Type B pancreatic cell (in vitro differentiated cells): ENCODE measurements at regions not wholly inside any gene's neighbourhood (a gene's known extent, or its start where the extent isn't known, plus 50 kb on each side); places are given as distances from the start of the nearest gene placed in this dataset.
"Not testable (repeated sequence)": the region's sequence is repeated elsewhere in the genome, so short reads cannot be mapped to it uniquely, and the experiment has no call there.

Source experiments
- DNase-seq: peaks from one replicate; pipeline ENCODE4 v3.0.0; 2021; ENCODE audit warnings: mixed read lengths; ENCODE audit not compliant: unreplicated experiment; ENCODE audit errors: extremely low spot score
- H3K27ac Mint-ChIP-seq: 2 replicates; pipeline ENCODE4 v1.8.0; 2021; ENCODE audit warnings: mild to moderate bottlenecking, mixed read lengths
- H3K27me3 Mint-ChIP-seq: 2 replicates; pipeline ENCODE4 v1.8.0; 2021; ENCODE audit warnings: mixed read lengths
- H3K36me3 Mint-ChIP-seq: 2 replicates; pipeline ENCODE4 v1.8.0; 2021; ENCODE audit warnings: mixed read lengths
- H3K4me1 Mint-ChIP-seq: one replicate; pipeline ENCODE4 v1.8.0; 2021; ENCODE audit warnings: mixed read lengths; ENCODE audit not compliant: unreplicated experiment
- H3K4me3 Mint-ChIP-seq: 2 replicates; pipeline ENCODE4 v1.8.0; 2021; ENCODE audit warnings: mild to moderate bottlenecking, mixed read lengths
- H3K9me3 Mint-ChIP-seq: 2 replicates; pipeline ENCODE4 v1.8.0; 2021; ENCODE audit warnings: mixed read lengths
- CTCF ChIP-seq: fragments of 200-600 bp; sonication (generic); conservative IDR thresholded peaks from 2 replicates; pipeline ENCODE4 v1.5.0; 2021; ENCODE audit warnings: antibody characterized with exemption, mild to moderate bottlenecking

- Mint-ChIP-seq H3K4me3 (no peak overlapping the region), H3K27me3 (no peaks in the 10 kb centered on the region), H3K9me3 (peaks cover 6% of the 10 kb centered on the region), H3K27ac (no peak overlapping the region), H3K4me1 (no peaks in the 10 kb centered on the region), H3K36me3 (no peaks in the 10 kb centered on the region)
- no peak for TF ChIP-seq CTCF
- DNase-seq: no peak
Measured at GRCh38 chr4:181874602-181875001, 368.6 kb upstream of the TENM3 start.

GRCh38 chr4:181877329-181877848 is 365.8 kb upstream of the TENM3 start:
- H3K4me3 Mint-ChIP-seq: no peak overlapping the region
- H3K36me3 Mint-ChIP-seq: no peaks in the 10 kb centered on the region
- H3K4me1 Mint-ChIP-seq: peaks cover 13% of the 10 kb centered on the region

GRCh38 chr4:181890031-181890430 is 353.2 kb upstream of the TENM3 start:
- H3K36me3 Mint-ChIP-seq: no peaks in the 10 kb centered on the region
- no peak for DNase-seq
- H3K4me3 Mint-ChIP-seq: no peak overlapping the region
- TF ChIP-seq CTCF: no peak
- no peak overlapping the region for H3K27ac Mint-ChIP-seq
- peaks cover 5% of the 10 kb centered on the region for H3K4me1 Mint-ChIP-seq
- no peaks in the 10 kb centered on the region for H3K9me3 Mint-ChIP-seq
- no peaks in the 10 kb centered on the region for H3K27me3 Mint-ChIP-seq

More at GRCh38 chr4:181877329-181877848, 365.8 kb upstream of the TENM3 start:
- no peaks in the 10 kb centered on the region for H3K27me3 Mint-ChIP-seq
- peaks cover 6% of the 10 kb centered on the region for H3K9me3 Mint-ChIP-seq
- H3K27ac Mint-ChIP-seq: no peak overlapping the region
- no peak for DNase-seq
- no peak for TF ChIP-seq CTCF

- no peak overlapping the region for H3K27ac Mint-ChIP-seq
- no peak for TF ChIP-seq CTCF
- H3K36me3 Mint-ChIP-seq: no peaks in the 10 kb centered on the region
- no peak overlapping the region for H3K4me3 Mint-ChIP-seq
- H3K4me1 Mint-ChIP-seq: peaks cover 5% of the 10 kb centered on the region
- no peaks in the 10 kb centered on the region for H3K27me3 Mint-ChIP-seq
- DNase-seq: no peak
- H3K9me3 Mint-ChIP-seq: no peaks in the 10 kb centered on the region
Measured at GRCh38 chr4:181890911-181891310, 352.3 kb upstream of the TENM3 start.

GRCh38 chr4:181896614-181897013 is 346.6 kb upstream of the TENM3 start:
- H3K27ac Mint-ChIP-seq: no peak overlapping the region
- no peak for DNase-seq
- no peaks in the 10 kb centered on the region for H3K27me3 Mint-ChIP-seq
- H3K4me3 Mint-ChIP-seq: no peak overlapping the region
- H3K4me1 Mint-ChIP-seq: peaks cover 4% of the 10 kb centered on the region
- no peaks in the 10 kb centered on the region for H3K36me3 Mint-ChIP-seq
- no peak for TF ChIP-seq CTCF
- H3K9me3 Mint-ChIP-seq: no peaks in the 10 kb centered on the region

GRCh38 chr4:181897935-181898334 is 345.3 kb upstream of the TENM3 start:
- H3K9me3 Mint-ChIP-seq: no peaks in the 10 kb centered on the region
- H3K27ac Mint-ChIP-seq: no peak overlapping the region
- TF ChIP-seq CTCF: no peak
- peaks cover 4% of the 10 kb centered on the region for H3K4me1 Mint-ChIP-seq
- H3K36me3 Mint-ChIP-seq: no peaks in the 10 kb centered on the region
- peaks cover 2% of the 10 kb centered on the region for H3K27me3 Mint-ChIP-seq
- DNase-seq: no peak
- H3K4me3 Mint-ChIP-seq: no peak overlapping the region

GRCh38 chr4:181902404-181902803 is 340.8 kb upstream of the TENM3 start:
- H3K27me3 Mint-ChIP-seq, H3K4me3 Mint-ChIP-seq, H3K27ac Mint-ChIP-seq, H3K4me1 Mint-ChIP-seq, H3K36me3 Mint-ChIP-seq, DNase-seq: not testable (repeated sequence)
- peaks cover 12% of the 10 kb centered on the region for H3K9me3 Mint-ChIP-seq
